ENCODE measurements at regions not wholly inside any gene's neighbourhood (a gene's known extent, or its start where the extent isn't known, plus 50 kb on each side); places are given as distances from the start of the nearest gene placed in this dataset.

DNA sequence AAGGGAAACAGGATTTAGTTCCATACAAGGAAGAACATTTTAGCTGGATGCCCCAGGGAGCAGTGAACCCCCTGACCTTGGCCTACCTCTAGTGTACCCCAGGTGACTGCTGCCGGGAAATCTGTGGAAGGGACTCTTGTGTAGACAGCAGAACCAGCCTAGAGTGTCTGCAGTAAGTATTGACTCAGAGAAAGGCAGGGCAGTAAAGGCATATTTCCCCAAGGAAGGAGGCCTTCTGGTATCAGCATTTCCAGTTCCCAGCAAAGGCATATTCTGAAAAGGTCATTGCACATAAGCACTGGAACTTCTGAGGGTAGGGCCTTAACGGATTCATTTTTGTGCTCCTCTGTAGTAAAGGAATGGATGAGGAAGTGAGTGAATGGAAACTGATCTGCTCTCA, 246.2 kb downstream of the FAM43A start:
- TF ChIP-seq POLR2AphosphoS5 (IDR thresholded peaks at IDR 0.05) (no peak), RAD21 (conservative IDR thresholded peaks at IDR 0.05) (no peak), TAF1 (IDR thresholded peaks at IDR 0.05; ENCODE audit: low read depth) (no peak), EZH2 (IDR thresholded peaks at IDR 0.05; ENCODE audit: borderline replicate concordance, insufficient read depth, low read length, poor library complexity, severe bottlenecking) (no peak), EP300 (conservative IDR thresholded peaks at IDR 0.05; ENCODE audit: poor library complexity, severe bottlenecking) (no peak), SMC3 (conservative IDR thresholded peaks at IDR 0.05; ENCODE audit: poor library complexity) (no peak), MXI1 (conservative IDR thresholded peaks at IDR 0.05; ENCODE audit: poor library complexity, severe bottlenecking) (no peak)
- TF ChIP-seq, protein P1, sequence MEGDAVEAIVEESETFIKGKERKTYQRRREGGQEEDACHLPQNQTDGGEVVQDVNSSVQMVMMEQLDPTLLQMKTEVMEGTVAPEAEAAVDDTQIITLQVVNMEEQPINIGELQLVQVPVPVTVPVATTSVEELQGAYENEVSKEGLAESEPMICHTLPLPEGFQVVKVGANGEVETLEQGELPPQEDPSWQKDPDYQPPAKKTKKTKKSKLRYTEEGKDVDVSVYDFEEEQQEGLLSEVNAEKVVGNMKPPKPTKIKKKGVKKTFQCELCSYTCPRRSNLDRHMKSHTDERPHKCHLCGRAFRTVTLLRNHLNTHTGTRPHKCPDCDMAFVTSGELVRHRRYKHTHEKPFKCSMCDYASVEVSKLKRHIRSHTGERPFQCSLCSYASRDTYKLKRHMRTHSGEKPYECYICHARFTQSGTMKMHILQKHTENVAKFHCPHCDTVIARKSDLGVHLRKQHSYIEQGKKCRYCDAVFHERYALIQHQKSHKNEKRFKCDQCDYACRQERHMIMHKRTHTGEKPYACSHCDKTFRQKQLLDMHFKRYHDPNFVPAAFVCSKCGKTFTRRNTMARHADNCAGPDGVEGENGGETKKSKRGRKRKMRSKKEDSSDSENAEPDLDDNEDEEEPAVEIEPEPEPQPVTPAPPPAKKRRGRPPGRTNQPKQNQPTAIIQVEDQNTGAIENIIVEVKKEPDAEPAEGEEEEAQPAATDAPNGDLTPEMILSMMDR (IDR thresholded peaks at IDR 0.05; ENCODE audit: poor library complexity, severe bottlenecking): no peak
- TF ChIP-seq, protein P2, sequence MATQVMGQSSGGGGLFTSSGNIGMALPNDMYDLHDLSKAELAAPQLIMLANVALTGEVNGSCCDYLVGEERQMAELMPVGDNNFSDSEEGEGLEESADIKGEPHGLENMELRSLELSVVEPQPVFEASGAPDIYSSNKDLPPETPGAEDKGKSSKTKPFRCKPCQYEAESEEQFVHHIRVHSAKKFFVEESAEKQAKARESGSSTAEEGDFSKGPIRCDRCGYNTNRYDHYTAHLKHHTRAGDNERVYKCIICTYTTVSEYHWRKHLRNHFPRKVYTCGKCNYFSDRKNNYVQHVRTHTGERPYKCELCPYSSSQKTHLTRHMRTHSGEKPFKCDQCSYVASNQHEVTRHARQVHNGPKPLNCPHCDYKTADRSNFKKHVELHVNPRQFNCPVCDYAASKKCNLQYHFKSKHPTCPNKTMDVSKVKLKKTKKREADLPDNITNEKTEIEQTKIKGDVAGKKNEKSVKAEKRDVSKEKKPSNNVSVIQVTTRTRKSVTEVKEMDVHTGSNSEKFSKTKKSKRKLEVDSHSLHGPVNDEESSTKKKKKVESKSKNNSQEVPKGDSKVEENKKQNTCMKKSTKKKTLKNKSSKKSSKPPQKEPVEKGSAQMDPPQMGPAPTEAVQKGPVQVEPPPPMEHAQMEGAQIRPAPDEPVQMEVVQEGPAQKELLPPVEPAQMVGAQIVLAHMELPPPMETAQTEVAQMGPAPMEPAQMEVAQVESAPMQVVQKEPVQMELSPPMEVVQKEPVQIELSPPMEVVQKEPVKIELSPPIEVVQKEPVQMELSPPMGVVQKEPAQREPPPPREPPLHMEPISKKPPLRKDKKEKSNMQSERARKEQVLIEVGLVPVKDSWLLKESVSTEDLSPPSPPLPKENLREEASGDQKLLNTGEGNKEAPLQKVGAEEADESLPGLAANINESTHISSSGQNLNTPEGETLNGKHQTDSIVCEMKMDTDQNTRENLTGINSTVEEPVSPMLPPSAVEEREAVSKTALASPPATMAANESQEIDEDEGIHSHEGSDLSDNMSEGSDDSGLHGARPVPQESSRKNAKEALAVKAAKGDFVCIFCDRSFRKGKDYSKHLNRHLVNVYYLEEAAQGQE (IDR thresholded peaks at IDR 0.05; ENCODE audit: borderline replicate concordance): no peak
